Right lobe of liver (tissue), 4 donors: ENCODE measurements at regions not wholly inside any gene's neighbourhood (a gene's known extent, or its start where the extent isn't known, plus 50 kb on each side); places are given as distances from the start of the nearest gene placed in this dataset.

Experiments used
- POLR2A ChIP-seq: fragments of 450-650 bp; IDR thresholded peaks from one replicate; pipeline ENCODE4 v1.6.1; 2017; ENCODE audit warnings: antibody characterized with exemption, mild to moderate bottlenecking
- TF ChIP-seq, protein P1 (sequence below), 4 donors: fragments of 200-600 bp in 3 of 4; fragments of 450-650 bp in 1 of 4; IDR thresholded peaks; one replicate each; pipeline versions ENCODE4 v1.5.1 to v1.8.0; 2016 to 2022; ENCODE audit warnings: antibody characterized with exemption in 4 of 4, mild to moderate bottlenecking in 2 of 4
- donor health status: DM: no; HTN: no; CAD: no.
- donor health status: DM: no; HTN: no; CAD: no.
- donor health status: DM: no; HTN: yes; CAD: no.

DNA sequence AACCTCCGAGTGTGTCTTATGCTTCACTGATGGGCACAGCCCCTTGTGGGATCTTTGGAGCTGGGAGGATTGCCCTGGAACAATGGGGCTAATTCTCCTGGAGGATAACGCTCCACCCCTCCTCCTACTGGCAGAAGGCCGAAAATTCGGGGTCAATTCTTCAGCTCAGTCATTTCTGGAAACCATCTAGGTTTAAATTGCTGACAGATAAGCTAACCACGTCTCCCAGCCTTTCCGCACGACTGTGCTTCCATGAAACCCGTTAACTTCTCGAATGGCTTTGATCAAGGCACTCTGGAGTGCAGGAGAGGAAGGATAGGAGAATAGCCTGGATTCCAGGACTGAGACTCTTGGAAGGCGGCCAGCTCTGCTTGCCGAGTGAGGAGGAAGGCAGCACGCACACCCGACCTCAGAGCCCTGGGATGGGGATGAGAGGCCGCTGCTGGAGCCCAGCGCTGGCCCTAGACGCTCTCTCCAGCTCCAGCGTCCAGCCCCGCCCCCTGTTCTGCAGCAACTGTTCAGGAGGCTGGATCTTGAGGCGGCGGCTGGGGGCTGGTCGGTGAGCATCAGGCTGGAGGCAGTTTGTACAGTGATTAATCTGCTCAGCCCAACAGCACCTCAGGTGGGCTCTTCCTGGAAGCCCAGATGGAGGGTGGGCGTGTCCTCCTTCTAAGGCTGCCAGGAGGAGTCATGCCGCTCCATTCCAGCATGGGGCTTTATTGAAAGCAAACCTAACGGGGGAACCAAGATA is 176.7 kb upstream of the NCAM1 start:
- TF ChIP-seq, protein P1, sequence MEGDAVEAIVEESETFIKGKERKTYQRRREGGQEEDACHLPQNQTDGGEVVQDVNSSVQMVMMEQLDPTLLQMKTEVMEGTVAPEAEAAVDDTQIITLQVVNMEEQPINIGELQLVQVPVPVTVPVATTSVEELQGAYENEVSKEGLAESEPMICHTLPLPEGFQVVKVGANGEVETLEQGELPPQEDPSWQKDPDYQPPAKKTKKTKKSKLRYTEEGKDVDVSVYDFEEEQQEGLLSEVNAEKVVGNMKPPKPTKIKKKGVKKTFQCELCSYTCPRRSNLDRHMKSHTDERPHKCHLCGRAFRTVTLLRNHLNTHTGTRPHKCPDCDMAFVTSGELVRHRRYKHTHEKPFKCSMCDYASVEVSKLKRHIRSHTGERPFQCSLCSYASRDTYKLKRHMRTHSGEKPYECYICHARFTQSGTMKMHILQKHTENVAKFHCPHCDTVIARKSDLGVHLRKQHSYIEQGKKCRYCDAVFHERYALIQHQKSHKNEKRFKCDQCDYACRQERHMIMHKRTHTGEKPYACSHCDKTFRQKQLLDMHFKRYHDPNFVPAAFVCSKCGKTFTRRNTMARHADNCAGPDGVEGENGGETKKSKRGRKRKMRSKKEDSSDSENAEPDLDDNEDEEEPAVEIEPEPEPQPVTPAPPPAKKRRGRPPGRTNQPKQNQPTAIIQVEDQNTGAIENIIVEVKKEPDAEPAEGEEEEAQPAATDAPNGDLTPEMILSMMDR (IDR thresholded peaks at IDR 0.05) = no peak
- TF ChIP-seq POLR2A = no peak
